HepG2 (cell line): ENCODE measurements at regions not wholly inside any gene's neighbourhood (a gene's known extent, or its start where the extent isn't known, plus 50 kb on each side); places are given as distances from the start of the nearest gene placed in this dataset.
A peak's percentile ranks its signal among the peaks of the same experiment; 100 is the strongest.
"Not testable (repeated sequence)": the region's sequence is repeated elsewhere in the genome, so short reads cannot be mapped to it uniquely, and the experiment has no call there.

Experiments used
- DPF2 ChIP-seq: sonication (generic); formaldehyde crosslinking; IDR thresholded peaks from 2 replicates; pipeline ENCODE4 v1.4.0; 2020; ENCODE audit warnings: mild to moderate bottlenecking, low read depth, missing genetic modification reagents, borderline replicate concordance
- KMT2A ChIP-seq: sonication (generic); formaldehyde crosslinking; IDR thresholded peaks from 2 replicates; pipeline ENCODE4 v1.4.0; 2020; ENCODE audit warnings: missing genetic modification reagents
- SOX13 ChIP-seq, 3 experiments: fragments of 450-650 bp in 1 of 3; sonication (generic) in 1 of 3; formaldehyde crosslinking in 1 of 3; IDR thresholded peaks in 2 of 3; conservative IDR thresholded peaks in 1 of 3; 2 replicates each; pipeline versions ENCODE4 v1.5.0 to v1.6.1; 2016 to 2020; ENCODE audit warnings: antibody characterized with exemption in 1 of 3, mild to moderate bottlenecking in 1 of 3, missing compliant biosample characterization in 1 of 3, missing genetic modification reagents in 1 of 3, moderate library complexity in 1 of 3
- ZBTB7A ChIP-seq: sonication (generic); formaldehyde crosslinking; IDR thresholded peaks from 2 replicates; pipeline ENCODE4 v1.8.0; 2022; ENCODE audit warnings: mild to moderate bottlenecking, missing genetic modification reagents
- ZMYM3 ChIP-seq: sonication (generic); formaldehyde crosslinking; IDR thresholded peaks from 2 replicates; pipeline ENCODE4 v1.5.1; 2020; ENCODE audit warnings: mild to moderate bottlenecking, missing genetic modification reagents
- ZNF547 ChIP-seq: sonication (generic); formaldehyde crosslinking; IDR thresholded peaks from 2 replicates; pipeline ENCODE4 v1.5.1; 2020; ENCODE audit warnings: mild to moderate bottlenecking, missing genetic modification reagents
- ZNF768 ChIP-seq: sonication (generic); formaldehyde crosslinking; IDR thresholded peaks from 2 replicates; pipeline ENCODE4 v1.4.0; 2020; ENCODE audit warnings: missing genetic modification reagents
- ZNF777 ChIP-seq: sonication (generic); formaldehyde crosslinking; IDR thresholded peaks from 2 replicates; pipeline ENCODE4 v1.4.0; 2020; ENCODE audit warnings: missing genetic modification reagents
- TF ChIP-seq, protein P1 (sequence below): sonication (generic); formaldehyde crosslinking; IDR thresholded peaks from 2 replicates; pipeline ENCODE4 v1.5.0; 2020; ENCODE audit warnings: mild to moderate bottlenecking, missing genetic modification reagents
- TF ChIP-seq, protein P2 (sequence below): sonication (generic); formaldehyde crosslinking; IDR thresholded peaks from 2 replicates; pipeline ENCODE4 v1.5.1; 2020; ENCODE audit warnings: missing genetic modification reagents, mild to moderate bottlenecking, borderline replicate concordance
- TF ChIP-seq, protein P3 (sequence below): sonication (generic); formaldehyde crosslinking; IDR thresholded peaks from 2 replicates; pipeline ENCODE4 v1.8.0; 2022; ENCODE audit warnings: missing genetic modification reagents, mild to moderate bottlenecking, inconsistent platforms, borderline replicate concordance

DNA sequence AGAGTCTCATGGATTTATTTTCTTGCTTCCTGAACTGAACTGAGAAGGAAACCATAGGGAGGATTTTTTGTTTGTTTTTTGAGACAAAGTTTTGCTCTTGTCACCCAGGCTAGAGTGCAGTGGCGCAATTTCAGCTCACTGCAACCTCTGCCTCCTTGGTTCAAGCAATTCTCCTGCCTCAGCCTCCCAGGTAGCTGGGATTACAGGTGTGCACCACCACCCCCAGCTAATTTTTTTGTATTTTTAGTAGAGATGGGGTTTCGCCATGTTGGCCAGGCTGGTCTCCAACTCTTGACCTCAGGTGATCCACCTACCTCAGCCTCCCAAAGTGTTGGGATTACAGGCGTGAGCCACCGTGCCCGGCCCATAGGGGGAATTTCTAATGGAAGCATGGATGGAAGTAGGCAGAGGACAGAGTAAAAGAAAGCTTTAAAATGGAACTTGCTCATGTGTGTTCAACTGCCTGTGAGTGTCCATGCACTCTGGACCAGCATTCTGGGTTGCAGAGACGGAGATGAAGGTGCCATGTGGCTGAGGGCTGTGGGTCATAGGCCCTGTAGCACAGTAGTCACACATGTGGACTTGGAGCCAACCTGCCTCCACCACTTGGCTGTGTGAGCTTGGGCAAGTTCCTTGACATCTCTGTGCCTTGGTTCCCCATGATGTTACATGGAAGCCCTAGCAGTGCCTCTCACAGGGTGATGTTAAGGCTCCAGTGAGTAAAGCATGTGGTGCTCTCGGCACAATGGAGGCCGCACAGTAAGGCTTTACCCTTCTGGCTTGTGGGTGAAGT, 68.5 kb upstream of the ID2 start (continued):
- TF ChIP-seq, protein P1, sequence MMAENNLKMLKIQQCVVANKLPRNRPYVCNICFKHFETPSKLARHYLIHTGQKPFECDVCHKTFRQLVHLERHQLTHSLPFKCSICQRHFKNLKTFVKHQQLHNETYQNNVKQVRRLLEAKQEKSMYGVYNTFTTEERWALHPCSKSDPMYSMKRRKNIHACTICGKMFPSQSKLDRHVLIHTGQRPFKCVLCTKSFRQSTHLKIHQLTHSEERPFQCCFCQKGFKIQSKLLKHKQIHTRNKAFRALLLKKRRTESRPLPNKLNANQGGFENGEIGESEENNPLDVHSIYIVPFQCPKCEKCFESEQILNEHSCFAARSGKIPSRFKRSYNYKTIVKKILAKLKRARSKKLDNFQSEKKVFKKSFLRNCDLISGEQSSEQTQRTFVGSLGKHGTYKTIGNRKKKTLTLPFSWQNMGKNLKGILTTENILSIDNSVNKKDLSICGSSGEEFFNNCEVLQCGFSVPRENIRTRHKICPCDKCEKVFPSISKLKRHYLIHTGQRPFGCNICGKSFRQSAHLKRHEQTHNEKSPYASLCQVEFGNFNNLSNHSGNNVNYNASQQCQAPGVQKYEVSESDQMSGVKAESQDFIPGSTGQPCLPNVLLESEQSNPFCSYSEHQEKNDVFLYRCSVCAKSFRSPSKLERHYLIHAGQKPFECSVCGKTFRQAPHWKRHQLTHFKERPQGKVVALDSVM, result peak; percentile 58; the same call in 1 of the 2 replicates
- TF ChIP-seq, protein P2, sequence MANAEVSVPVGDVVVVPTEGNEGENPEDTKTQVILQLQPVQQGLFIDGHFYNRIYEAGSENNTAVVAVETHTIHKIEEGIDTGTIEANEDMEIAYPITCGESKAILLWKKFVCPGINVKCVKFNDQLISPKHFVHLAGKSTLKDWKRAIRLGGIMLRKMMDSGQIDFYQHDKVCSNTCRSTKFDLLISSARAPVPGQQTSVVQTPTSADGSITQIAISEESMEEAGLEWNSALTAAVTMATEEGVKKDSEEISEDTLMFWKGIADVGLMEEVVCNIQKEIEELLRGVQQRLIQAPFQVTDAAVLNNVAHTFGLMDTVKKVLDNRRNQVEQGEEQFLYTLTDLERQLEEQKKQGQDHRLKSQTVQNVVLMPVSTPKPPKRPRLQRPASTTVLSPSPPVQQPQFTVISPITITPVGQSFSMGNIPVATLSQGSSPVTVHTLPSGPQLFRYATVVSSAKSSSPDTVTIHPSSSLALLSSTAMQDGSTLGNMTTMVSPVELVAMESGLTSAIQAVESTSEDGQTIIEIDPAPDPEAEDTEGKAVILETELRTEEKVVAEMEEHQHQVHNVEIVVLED (CRISPR knock-in tag), result 0 out of 2 replicates have a peak, but pooled peaks have one; percentile 9
- TF ChIP-seq DPF2 (CRISPR knock-in tag), result 0 out of 2 replicates have a peak, but pooled peaks have one; percentile 6
- not testable (repeated sequence) for TF ChIP-seq SOX13 (IDR thresholded peaks at IDR 0.05)
- 0 out of 4 replicates have a peak, but pooled peaks of 1 of the 2 experiments have one; percentile 60 for TF ChIP-seq SOX13 (CRISPR knock-in tag; conservative IDR thresholded peaks at IDR 0.05 in 1 of 2, IDR thresholded peaks at IDR 0.05 in 1 of 2)
- TF ChIP-seq, protein P3, sequence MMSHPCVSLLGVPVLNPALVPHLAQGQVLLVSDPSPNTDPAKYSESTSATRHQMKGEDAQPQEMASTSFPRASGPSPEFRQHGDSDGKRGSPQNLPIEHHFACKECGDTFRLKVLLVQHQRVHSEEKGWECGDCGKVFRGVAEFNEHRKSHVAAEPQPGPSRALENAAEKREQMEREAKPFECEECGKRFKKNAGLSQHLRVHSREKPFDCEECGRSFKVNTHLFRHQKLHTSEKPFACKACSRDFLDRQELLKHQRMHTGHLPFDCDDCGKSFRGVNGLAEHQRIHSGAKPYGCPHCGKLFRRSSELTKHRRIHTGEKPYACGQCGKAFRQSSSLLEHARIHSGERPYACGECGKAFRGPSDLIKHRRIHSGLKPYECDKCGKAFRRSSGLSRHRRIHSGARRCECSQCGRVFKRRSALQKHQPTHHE, result 0 out of 2 replicates have a peak, but pooled peaks have one; percentile 42
- TF ChIP-seq ZNF768 (CRISPR knock-in tag), result peak; percentile 99
- peak; percentile 88 for TF ChIP-seq ZMYM3
- 0 out of 2 replicates have a peak, but pooled peaks have one; percentile 4 for TF ChIP-seq ZNF777 (CRISPR knock-in tag)
- 0 out of 2 replicates have a peak, but pooled peaks have one; percentile 24 for TF ChIP-seq KMT2A
- TF ChIP-seq ZBTB7A, result peak; percentile 39; the same call in 1 of the 2 replicates
- TF ChIP-seq ZNF547 (CRISPR knock-in tag), result peak; percentile 22; the same call in 1 of the 2 replicates
